Thyroid gland (tissue), 4 donors: ENCODE measurements at regions not wholly inside any gene's neighbourhood (a gene's known extent, or its start where the extent isn't known, plus 50 kb on each side); places are given as distances from the start of the nearest gene placed in this dataset.

Source experiments
- DNase-seq, 2 donors: peaks; one replicate each; pipeline ENCODE4 v3.0.0-alpha.2; 2019
- H3K27ac ChIP-seq, 3 donors: fragments of 200-600 bp; sonication (generic); 1 replicate in 2 of 3; 2 replicates in 1 of 3; pipeline ENCODE4 v1.5.1; 2016 to 2019; ENCODE audit warnings: mild to moderate bottlenecking in 1 of 3, moderate library complexity in 1 of 3
- H3K27me3 ChIP-seq: fragments of 200-600 bp; sonication (generic); one replicate; pipeline ENCODE4 v1.5.1; 2019
- H3K36me3 ChIP-seq, 2 donors: fragments of 200-600 bp; sonication (generic); one replicate each; pipeline ENCODE4 v1.5.1; 2016 to 2019
- H3K4me1 ChIP-seq, 2 donors: fragments of 200-600 bp; sonication (generic); one replicate each; pipeline ENCODE4 v1.5.1; 2017 to 2019
- H3K4me3 ChIP-seq, 3 donors: fragments of 200-600 bp; sonication (generic); replicated peaks in 1 of 3; 1 replicate in 2 of 3; 2 replicates in 1 of 3; pipeline ENCODE4 v1.5.1; 2016; ENCODE audit warnings: mild to moderate bottlenecking in 1 of 3
- H3K9me3 ChIP-seq: fragments of 200-600 bp; sonication (generic); one replicate; pipeline ENCODE4 v1.5.1; 2017
- CTCF ChIP-seq, 6 experiments: fragments of 200-600 bp in 3 of 6; fragments of 450-650 bp in 3 of 6; sonication (generic) in 3 of 6; IDR thresholded peaks; one replicate each; pipeline ENCODE4 v1.5.1; 2016 to 2019; ENCODE audit warnings: antibody characterized with exemption in 6 of 6, mild to moderate bottlenecking in 2 of 6, inconsistent platforms in 1 of 6, moderate library complexity in 1 of 6
- POLR2A ChIP-seq, 2 donors: fragments of 450-650 bp; IDR thresholded peaks; one replicate each; pipeline ENCODE4 v1.6.1; 2017; ENCODE audit warnings: antibody characterized with exemption in 2 of 2, mild to moderate bottlenecking in 2 of 2, moderate library complexity in 1 of 2
- WGBS, 2 donors: methylation state at CpG; one replicate each; pipeline ENCODE4 v1.1.5; 2017; 5-methylcytosine and 5-hydroxymethylcytosine counted together
- intact Hi-C: fragments of 100-400 bp; cut with DNase I; formaldehyde crosslinking; loops from one replicate; pipeline ENCODE4 v1.15.1; 2023

- no peak for DNase-seq
- no peak overlapping the region for H3K4me3 ChIP-seq
These were observed 458.0 kb upstream of the DEPDC1 start for GRCh38 chr1:68954841-68955240.

GRCh38 chr1:68955424-68955823 lies 458.5 kb upstream of the DEPDC1 start:
- DNase-seq: no peak
- Histone ChIP-seq H3K4me1 (peaks cover 0 to 4% of the 10 kb centered on the region in 2 donors), H3K9me3 (no peaks in the 10 kb centered on the region), H3K27me3 (no peaks in the 10 kb centered on the region), H3K27ac (no peak overlapping the region), H3K4me3 (no peak overlapping the region), H3K36me3 (no peaks in the 10 kb centered on the region)
- TF ChIP-seq POLR2A (IDR thresholded peaks at IDR 0.05) (no peak), CTCF (IDR thresholded peaks at IDR 0.05) (no peak)
- WGBS, 2 donors: 61 to 85% methylated on average over 5 of the region's 5 CpGs
- intact Hi-C loops: no loop called here

More at GRCh38 chr1:68954841-68955240, 458.0 kb upstream of the DEPDC1 start:
- H3K9me3 ChIP-seq: no peaks in the 10 kb centered on the region
- no peak overlapping the region for H3K27ac ChIP-seq
- WGBS, 2 donors: 90 to 95% methylated on average over 2 of the region's 2 CpGs
- no peaks in the 10 kb centered on the region for H3K27me3 ChIP-seq
- peaks cover 0 to 4% of the 10 kb centered on the region in 2 donors for H3K4me1 ChIP-seq
- H3K36me3 ChIP-seq: no peaks in the 10 kb centered on the region
- intact Hi-C loops: no loop called here
- TF ChIP-seq CTCF (IDR thresholded peaks at IDR 0.05) (no peak), POLR2A (IDR thresholded peaks at IDR 0.05) (no peak)

DNA sequence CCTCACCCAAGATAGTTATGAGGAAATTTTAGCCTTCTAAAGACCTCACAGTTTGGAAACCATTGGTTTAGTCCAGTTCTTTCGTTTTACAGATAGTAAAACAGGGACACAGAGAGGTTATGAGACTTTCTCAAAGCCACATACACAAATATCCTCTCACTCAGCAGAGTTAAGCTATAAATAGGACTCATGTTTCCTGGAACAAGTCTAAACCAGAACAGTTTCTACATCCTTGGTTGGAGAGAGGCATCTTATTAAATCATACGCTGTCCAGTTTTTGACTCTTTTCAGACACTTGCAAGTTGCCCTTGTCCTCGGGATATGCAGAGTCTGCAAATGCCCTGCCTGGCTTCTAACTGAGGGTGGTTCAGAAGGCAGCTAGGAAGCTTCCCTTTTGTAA lies 462.1 kb upstream of the DEPDC1 start:
- 52 to 79% methylated on average over 3 of the region's 3 CpGs for WGBS, 2 donors
- no peak for TF ChIP-seq POLR2A (IDR thresholded peaks at IDR 0.05)
- no peak for TF ChIP-seq CTCF (IDR thresholded peaks at IDR 0.05)
- no peaks in the 10 kb centered on the region for H3K27me3 ChIP-seq
- H3K9me3 ChIP-seq: no peaks in the 10 kb centered on the region
- DNase-seq: no peak
- H3K4me1 ChIP-seq: peaks cover 0 to 4% of the 10 kb centered on the region in 2 donors
- H3K36me3 ChIP-seq: no peaks in the 10 kb centered on the region
- H3K4me3 ChIP-seq: no peak overlapping the region
- H3K27ac ChIP-seq: no peak overlapping the region
- intact Hi-C loops: no loop called here

GRCh38 chr1:68959461-68960030 lies 462.7 kb upstream of the DEPDC1 start:
- no peak overlapping the region for H3K27ac ChIP-seq
- TF ChIP-seq CTCF (IDR thresholded peaks at IDR 0.05): no peak
- no peak for TF ChIP-seq POLR2A (IDR thresholded peaks at IDR 0.05)
- H3K4me1 ChIP-seq: peaks cover 0 to 4% of the 10 kb centered on the region in 2 donors
- H3K27me3 ChIP-seq: no peaks in the 10 kb centered on the region
- intact Hi-C loops: no loop called here
- no peaks in the 10 kb centered on the region for H3K9me3 ChIP-seq
- no peaks in the 10 kb centered on the region for H3K36me3 ChIP-seq
- DNase-seq: no peak
- 96 to 97% methylated on average over 1 of the region's 1 CpG for WGBS, 2 donors
- no peak overlapping the region for H3K4me3 ChIP-seq

GRCh38 chr1:68961143-68961542 lies 464.3 kb upstream of the DEPDC1 start:
- Histone ChIP-seq H3K27ac (no peak overlapping the region), H3K4me3 (no peak overlapping the region), H3K4me1 (peaks cover 2 to 8% of the 10 kb centered on the region in 2 donors), H3K36me3 (no peaks in the 10 kb centered on the region), H3K27me3 (no peaks in the 10 kb centered on the region), H3K9me3 (no peaks in the 10 kb centered on the region)
- TF ChIP-seq POLR2A (IDR thresholded peaks at IDR 0.05) (no peak), CTCF (IDR thresholded peaks at IDR 0.05) (no peak)
- intact Hi-C loops: no loop called here
- no peak for DNase-seq
- 94 to 95% methylated on average over 1 of the region's 1 CpG for WGBS, 2 donors
